Uterus (tissue), 2 donors: ENCODE measurements at regions not wholly inside any gene's neighbourhood (a gene's known extent, or its start where the extent isn't known, plus 50 kb on each side); places are given as distances from the start of the nearest gene placed in this dataset.

Source experiments
- CTCF ChIP-seq, 4 experiments: fragments of 200-600 bp in 2 of 4; fragments of 450-650 bp in 2 of 4; sonication (generic) in 2 of 4; IDR thresholded peaks; one replicate each; pipeline ENCODE4 v1.5.1; 2016 to 2019; ENCODE audit warnings: antibody characterized with exemption in 4 of 4, mild to moderate bottlenecking in 2 of 4, moderate library complexity in 1 of 4
- POLR2A ChIP-seq, 2 donors: fragments of 450-650 bp; IDR thresholded peaks; one replicate each; pipeline ENCODE4 v1.6.1; 2016; ENCODE audit warnings: antibody characterized with exemption in 2 of 2, mild to moderate bottlenecking in 1 of 2, moderate library complexity in 1 of 2

DNA sequence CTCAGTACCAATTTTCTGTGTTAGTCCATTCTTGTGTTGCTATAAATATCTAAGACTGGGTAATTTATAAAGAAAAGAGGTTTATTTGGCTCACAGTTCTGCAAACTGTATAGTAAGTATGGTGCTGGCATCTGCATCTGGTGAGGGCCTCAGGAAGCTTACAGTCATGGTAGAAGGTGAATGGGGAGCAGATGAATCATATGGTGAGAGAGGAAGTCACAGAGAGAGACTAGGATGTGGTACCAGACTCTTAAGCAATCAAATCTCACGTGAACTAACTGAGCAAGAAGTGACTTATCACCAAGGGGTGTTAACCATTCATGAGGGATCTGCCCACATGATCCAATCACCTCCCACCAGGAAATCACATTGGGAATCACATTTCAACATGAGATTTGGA, 60.8 kb upstream of the ZBED5 start:
- no peak for TF ChIP-seq POLR2A (IDR thresholded peaks at IDR 0.05)
- TF ChIP-seq CTCF (IDR thresholded peaks at IDR 0.05): no peak
